Left lung (tissue), 4 donors: ENCODE measurements at regions not wholly inside any gene's neighbourhood (a gene's known extent, or its start where the extent isn't known, plus 50 kb on each side); places are given as distances from the start of the nearest gene placed in this dataset.

Experiments
- ATAC-seq: fragments of 200-7000 bp; cut with Tn5 transposase; one replicate; pipeline ENCODE4 v1.9.1; 2020; ENCODE audit warnings: moderate library complexity
- DNase-seq, 4 donors: peaks; one replicate each; pipeline ENCODE4 v3.0.0-alpha.2; 2013 to 2020
- H3K27ac ChIP-seq, 2 donors: fragments of 200-600 bp; sonication (generic) in 1 of 2; one replicate each; pipeline versions ENCODE4 v1.5.0 to v1.8.0; 2020 to 2021
- H3K27me3 ChIP-seq, 2 donors: fragments of 200-600 bp; sonication (generic) in 1 of 2; one replicate each; pipeline versions ENCODE4 v1.5.0 to v1.8.0; 2020 to 2021
- H3K36me3 ChIP-seq, 2 donors: fragments of 200-600 bp; sonication (generic) in 1 of 2; one replicate each; pipeline versions ENCODE4 v1.5.0 to v1.8.0; 2020 to 2021
- H3K4me1 ChIP-seq, 2 donors: fragments of 200-600 bp; one replicate each; pipeline ENCODE4 v1.8.0; 2021
- H3K4me3 ChIP-seq, 2 donors: fragments of 200-600 bp; sonication (generic) in 1 of 2; one replicate each; pipeline versions ENCODE4 v1.5.0 to v1.8.0; 2020 to 2021; ENCODE audit warnings: mild to moderate bottlenecking in 1 of 2
- H3K9me3 ChIP-seq, 2 donors: fragments of 200-600 bp; sonication (generic) in 1 of 2; one replicate each; pipeline versions ENCODE4 v1.5.0 to v1.8.0; 2020 to 2021
- CTCF ChIP-seq, 2 donors: fragments of 200-600 bp; sonication (generic) in 1 of 2; IDR thresholded peaks; one replicate each; pipeline versions ENCODE4 v1.5.0 to v1.8.0; 2021; ENCODE audit warnings: antibody characterized with exemption in 2 of 2
- intact Hi-C, 2 donors: fragments of 100-400 bp; cut with DNase I; formaldehyde crosslinking; loops; one replicate each; pipeline versions ENCODE4 v1.11.2 to v1.14.2; 2022
- donor health status: DM: no; HTN: yes; CAD: no.
- donor health status: DM: no; HTN: no; CAD: no.

- TF ChIP-seq CTCF (IDR thresholded peaks at IDR 0.05), result no peak
- no peaks in the 10 kb centered on the region for H3K27me3 ChIP-seq
- ATAC-seq (no peak), DNase-seq (no peak)
- H3K36me3 ChIP-seq, result no peaks in the 10 kb centered on the region
- H3K4me3 ChIP-seq, result no peak overlapping the region
- no peaks in the 10 kb centered on the region for H3K4me1 ChIP-seq
- intact Hi-C loops, result no loop called here
- no peak overlapping the region for H3K27ac ChIP-seq
- no peaks in the 10 kb centered on the region for H3K9me3 ChIP-seq
These were observed 140.2 kb downstream of the VEGFA start for GRCh38 chr6:43910149-43910637.

- H3K36me3 ChIP-seq, result no peaks in the 10 kb centered on the region
These were observed 139.6 kb downstream of the VEGFA start for GRCh38 chr6:43909474-43910148.

GRCh38 chr6:43907789-43908472 lies 137.9 kb downstream of the VEGFA start:
- ATAC-seq, result no peak
- intact Hi-C loops, result no loop called here
- Histone ChIP-seq H3K27me3 (no peaks in the 10 kb centered on the region), H3K4me3 (no peak overlapping the region), H3K36me3 (no peaks in the 10 kb centered on the region), H3K4me1 (no peaks in the 10 kb centered on the region), H3K27ac (no peak overlapping the region), H3K9me3 (no peaks in the 10 kb centered on the region)
- no peak for DNase-seq
- TF ChIP-seq CTCF (IDR thresholded peaks at IDR 0.05), result no peak

More at GRCh38 chr6:43909474-43910148, 139.6 kb downstream of the VEGFA start:
- DNase-seq (no peak), ATAC-seq (no peak)
- intact Hi-C loops, result no loop called here
- no peak for TF ChIP-seq CTCF (IDR thresholded peaks at IDR 0.05)
- H3K4me1 ChIP-seq, result no peaks in the 10 kb centered on the region
- no peak overlapping the region for H3K27ac ChIP-seq
- H3K9me3 ChIP-seq, result no peaks in the 10 kb centered on the region
- H3K4me3 ChIP-seq, result no peak overlapping the region
- no peaks in the 10 kb centered on the region for H3K27me3 ChIP-seq

- ATAC-seq, result no peak
These were observed 137.3 kb downstream of the VEGFA start for GRCh38 chr6:43907312-43907711.

More at GRCh38 chr6:43907312-43907711, 137.3 kb downstream of the VEGFA start:
- H3K9me3 ChIP-seq, result no peaks in the 10 kb centered on the region
- no peak overlapping the region for H3K27ac ChIP-seq
- no peak overlapping the region for H3K4me3 ChIP-seq
- intact Hi-C loops, result no loop called here
- no peaks in the 10 kb centered on the region for H3K4me1 ChIP-seq
- no peak for TF ChIP-seq CTCF (IDR thresholded peaks at IDR 0.05)
- no peaks in the 10 kb centered on the region for H3K36me3 ChIP-seq
- DNase-seq, result no peak
- no peaks in the 10 kb centered on the region for H3K27me3 ChIP-seq
